ENCODE measurements at regions not wholly inside any gene's neighbourhood (a gene's known extent, or its start where the extent isn't known, plus 50 kb on each side); places are given as distances from the start of the nearest gene placed in this dataset.

DNA sequence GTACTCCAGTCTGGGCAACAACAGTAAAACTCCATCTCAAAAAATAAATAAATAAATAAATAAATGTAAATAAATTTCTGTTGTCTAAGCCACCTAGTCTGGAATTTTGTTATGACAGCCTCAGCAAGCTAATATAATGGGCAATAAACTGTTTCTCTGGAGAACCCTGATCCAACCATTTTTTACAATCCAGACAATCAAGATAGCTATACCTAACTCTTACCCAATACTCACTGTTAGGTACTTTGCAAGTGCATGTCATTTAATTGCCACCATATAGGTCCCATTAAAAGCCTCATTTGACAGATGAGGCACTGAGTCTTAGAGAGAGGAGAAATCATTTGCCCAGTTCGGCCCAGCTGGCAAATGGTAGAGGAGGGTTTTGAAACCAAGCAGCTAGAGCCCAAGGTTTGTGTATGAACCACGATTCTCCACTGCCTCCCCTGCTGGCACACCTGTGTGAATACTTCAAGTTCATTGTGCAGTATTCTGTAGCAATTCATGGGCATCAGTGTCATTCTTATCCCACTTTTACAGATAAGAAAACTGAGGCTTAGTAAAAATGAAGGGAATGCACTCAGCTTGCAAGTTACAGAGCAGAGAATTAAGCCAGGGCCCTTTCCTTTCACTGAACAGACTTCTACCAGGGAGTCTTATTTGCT is 107.0 kb upstream of the UBE2E1 start:
- ChIA-PET CTCF (interaction anchor here (0.8 to 1.5 kb wide), 5 partner anchors 7 to 30 kb away, joined by 3 to 5 read pairs (median 3); no protein-coding TSS in a partner anchor), POLR2A (no interaction called here)
- DNase-seq (ENCODE audit: extremely low spot score), result no peak
- TF ChIP-seq, protein P1, sequence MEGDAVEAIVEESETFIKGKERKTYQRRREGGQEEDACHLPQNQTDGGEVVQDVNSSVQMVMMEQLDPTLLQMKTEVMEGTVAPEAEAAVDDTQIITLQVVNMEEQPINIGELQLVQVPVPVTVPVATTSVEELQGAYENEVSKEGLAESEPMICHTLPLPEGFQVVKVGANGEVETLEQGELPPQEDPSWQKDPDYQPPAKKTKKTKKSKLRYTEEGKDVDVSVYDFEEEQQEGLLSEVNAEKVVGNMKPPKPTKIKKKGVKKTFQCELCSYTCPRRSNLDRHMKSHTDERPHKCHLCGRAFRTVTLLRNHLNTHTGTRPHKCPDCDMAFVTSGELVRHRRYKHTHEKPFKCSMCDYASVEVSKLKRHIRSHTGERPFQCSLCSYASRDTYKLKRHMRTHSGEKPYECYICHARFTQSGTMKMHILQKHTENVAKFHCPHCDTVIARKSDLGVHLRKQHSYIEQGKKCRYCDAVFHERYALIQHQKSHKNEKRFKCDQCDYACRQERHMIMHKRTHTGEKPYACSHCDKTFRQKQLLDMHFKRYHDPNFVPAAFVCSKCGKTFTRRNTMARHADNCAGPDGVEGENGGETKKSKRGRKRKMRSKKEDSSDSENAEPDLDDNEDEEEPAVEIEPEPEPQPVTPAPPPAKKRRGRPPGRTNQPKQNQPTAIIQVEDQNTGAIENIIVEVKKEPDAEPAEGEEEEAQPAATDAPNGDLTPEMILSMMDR (IDR thresholded peaks at IDR 0.05; ENCODE audit: control extremely low read depth, extremely low read depth, low read depth, missing control alignments), result no peak

DNA sequence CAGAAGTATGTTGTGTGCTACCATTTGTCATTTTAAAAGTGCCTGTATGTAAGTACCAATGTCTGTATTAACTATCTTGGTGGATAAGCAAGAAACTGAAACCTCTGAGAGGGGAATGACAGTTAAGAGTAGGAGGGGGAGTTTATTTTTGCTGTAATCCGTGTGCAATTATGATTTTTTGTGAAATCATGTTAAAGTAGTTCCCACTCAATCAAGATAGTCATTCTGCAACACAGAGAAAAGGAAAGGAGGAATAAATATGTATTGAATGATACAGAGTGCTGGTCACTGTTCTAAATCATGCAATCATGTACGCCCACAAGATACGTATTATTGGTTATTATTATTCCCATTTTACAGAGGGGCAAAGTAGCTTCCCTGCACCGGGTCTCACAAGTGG is 105.1 kb upstream of the UBE2E1 start:
- DNase-seq (ENCODE audit: extremely low spot score), result no peak
- ChIA-PET CTCF (no interaction called here), POLR2A (no interaction called here)
- TF ChIP-seq, protein P1 (IDR thresholded peaks at IDR 0.05; ENCODE audit: control extremely low read depth, extremely low read depth, low read depth, missing control alignments), result no peak

DNA sequence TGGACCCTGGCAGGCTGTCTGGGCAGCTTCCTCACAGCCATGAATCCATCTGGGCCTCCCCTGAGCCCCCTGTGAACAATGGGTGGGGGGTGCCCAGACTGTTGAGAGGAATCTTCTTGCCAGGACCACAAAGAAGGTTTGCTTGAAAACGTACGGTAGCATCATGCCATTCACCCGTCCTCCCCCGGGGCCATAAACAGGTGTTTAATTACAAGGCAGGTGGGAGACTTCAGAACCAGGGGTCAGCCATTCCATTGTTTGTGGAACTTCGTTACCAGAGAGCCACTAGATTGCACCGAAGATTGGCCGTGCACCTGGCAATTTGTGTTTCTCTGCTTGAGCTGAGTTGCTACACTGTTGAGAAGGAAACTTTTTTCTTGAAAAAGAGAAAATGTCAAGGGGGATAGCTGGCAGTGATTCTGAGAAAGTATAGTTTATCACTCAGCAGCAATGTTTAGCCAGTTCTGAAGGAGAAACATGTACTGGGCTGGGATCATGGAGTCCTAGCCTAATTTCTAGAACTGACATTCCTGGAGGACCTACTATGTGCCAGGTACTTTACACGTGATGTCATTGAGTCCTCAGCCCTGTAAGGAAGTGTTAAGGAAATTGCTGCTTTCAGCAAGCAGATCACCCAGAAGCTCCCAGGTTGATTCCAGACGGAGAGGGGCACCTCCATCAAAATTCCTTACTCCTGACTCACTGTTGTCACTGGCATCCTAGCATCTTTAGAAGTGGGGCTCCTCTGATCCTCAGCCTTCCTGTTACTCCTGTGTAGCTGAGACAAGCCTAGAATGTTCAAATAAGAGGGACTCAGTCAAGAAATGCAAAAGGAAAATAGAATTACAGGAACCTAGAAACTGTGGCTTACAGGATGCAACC is 103.8 kb upstream of the UBE2E1 start:
- CTCF ChIA-PET, result no interaction called here

DNA sequence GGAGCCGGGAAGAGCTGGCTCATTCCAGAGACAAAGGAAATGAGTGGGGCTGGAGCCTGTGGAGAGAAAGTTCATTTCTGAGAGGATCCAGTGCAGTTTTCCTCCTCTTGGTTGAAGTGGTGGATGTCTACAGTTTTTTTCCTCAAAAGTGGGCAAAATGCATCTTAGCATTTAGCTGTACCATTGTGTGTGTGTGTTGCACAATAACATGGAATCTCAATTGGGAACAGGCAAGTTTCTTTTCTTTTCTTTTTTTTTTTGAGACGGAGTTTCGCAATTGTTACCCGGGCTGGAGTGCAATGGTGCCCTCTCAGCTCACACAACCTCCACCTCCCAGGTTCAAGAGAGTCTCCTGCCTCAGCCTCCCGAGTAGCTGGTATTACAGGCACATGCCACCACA is 101.5 kb upstream of the UBE2E1 start:
- ChIA-PET CTCF (interaction anchor here (0.7 kb wide), 1 partner anchor 20 kb away, joined by 4 read pairs; no protein-coding TSS in a partner anchor), POLR2A (no interaction called here)
- no peak for DNase-seq (ENCODE audit: extremely low spot score)
- TF ChIP-seq, protein P1 (IDR thresholded peaks at IDR 0.05; ENCODE audit: control extremely low read depth, extremely low read depth, low read depth, missing control alignments), result no peak

More for the DNA sequence above, 103.8 kb upstream of the UBE2E1 start:
- TF ChIP-seq, protein P1 (IDR thresholded peaks at IDR 0.05; ENCODE audit: control extremely low read depth, extremely low read depth, low read depth, missing control alignments), result no peak
- POLR2A ChIA-PET, result no interaction called here
- DNase-seq (ENCODE audit: extremely low spot score), result no peak

DNA sequence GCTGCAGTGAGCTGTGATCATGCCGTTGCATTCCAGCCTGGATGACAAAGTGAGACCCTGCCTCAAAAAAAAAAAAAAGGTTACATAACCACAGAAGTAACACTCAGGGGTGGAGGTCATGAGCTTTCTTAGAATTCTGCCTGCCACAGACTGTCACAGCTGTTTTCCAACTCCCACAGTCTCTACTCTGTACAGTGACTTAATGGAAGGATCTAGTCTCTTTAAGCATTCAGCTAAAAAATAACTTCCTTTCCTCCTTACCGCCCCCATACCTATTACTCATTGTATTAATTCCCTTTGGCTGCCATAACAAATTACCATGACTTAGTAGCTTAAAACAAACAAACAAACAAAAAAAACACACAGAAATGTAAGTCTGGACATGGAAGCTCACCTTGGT is 99.6 kb upstream of the UBE2E1 start:
- ChIA-PET CTCF (interaction anchor here (0.9 to 1.5 kb wide), 3 partner anchors 8 to 13 kb away, joined by 3 to 6 read pairs (median 3); no protein-coding TSS in a partner anchor), POLR2A (no interaction called here)
- TF ChIP-seq, protein P1 (IDR thresholded peaks at IDR 0.05; ENCODE audit: control extremely low read depth, extremely low read depth, low read depth, missing control alignments), result no peak
- DNase-seq (ENCODE audit: extremely low spot score), result no peak

DNA sequence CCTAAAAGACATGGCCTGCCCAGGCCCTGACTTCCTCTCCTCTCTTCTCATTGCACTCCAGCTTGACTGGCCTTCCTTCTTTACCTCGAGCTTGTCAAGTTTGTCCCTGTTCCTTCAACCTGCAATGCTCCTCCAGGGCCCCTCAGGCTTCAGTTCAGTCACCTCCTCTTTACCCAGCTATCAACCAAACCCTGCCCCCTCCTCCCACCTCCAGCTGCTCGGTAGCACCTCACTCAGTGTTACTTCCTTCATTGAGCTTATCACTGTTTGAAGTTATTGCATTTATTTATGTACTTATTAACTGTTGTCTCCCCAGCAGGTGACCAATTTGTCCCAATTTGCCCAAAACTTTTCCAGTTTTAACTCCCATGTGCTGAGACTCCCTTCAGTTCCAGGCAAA is 95.8 kb upstream of the UBE2E1 start:
- TF ChIP-seq, protein P1 (IDR thresholded peaks at IDR 0.05; ENCODE audit: control extremely low read depth, extremely low read depth, low read depth, missing control alignments), result no peak
- CTCF ChIA-PET, result interaction anchor here (1.0 to 1.4 kb wide), 2 partner anchors 11 to 26 kb away, joined by 3 to 5 read pairs; no protein-coding TSS in a partner anchor
- DNase-seq (ENCODE audit: extremely low spot score), result no peak
- POLR2A ChIA-PET, result no interaction called here
